ENCODE measurements at regions not wholly inside any gene's neighbourhood (a gene's known extent, or its start where the extent isn't known, plus 50 kb on each side); places are given as distances from the start of the nearest gene placed in this dataset.

- TF ChIP-seq FOXP2 (optimal IDR thresholded peaks at IDR 0.05; ENCODE audit: borderline replicate concordance, extremely low read depth, extremely low read length, insufficient read depth) (no peak), SIN3A (IDR thresholded peaks at IDR 0.05; ENCODE audit: borderline replicate concordance, insufficient read depth, low read length) (no peak), TAF1 (IDR thresholded peaks at IDR 0.05; ENCODE audit: borderline replicate concordance, insufficient read depth, low read length) (no peak), REST (IDR thresholded peaks at IDR 0.05; ENCODE audit: insufficient read depth in 1 of 2, low read depth in 2 of 2, low read length in 2 of 2) (no peak), POLR2AphosphoS5 (IDR thresholded peaks at IDR 0.05; ENCODE audit: low read depth, low read length) (no peak)
Observed at GRCh38 chr10:33966946-33967345, 632.5 kb upstream of the NRP1 start.

- TF ChIP-seq POLR2AphosphoS5 (IDR thresholded peaks at IDR 0.05; ENCODE audit: low read depth, low read length) (no peak), REST (IDR thresholded peaks at IDR 0.05; ENCODE audit: insufficient read depth in 1 of 2, low read depth in 2 of 2, low read length in 2 of 2) (no peak), TAF1 (IDR thresholded peaks at IDR 0.05; ENCODE audit: borderline replicate concordance, insufficient read depth, low read length) (no peak), FOXP2 (optimal IDR thresholded peaks at IDR 0.05; ENCODE audit: borderline replicate concordance, extremely low read depth, extremely low read length, insufficient read depth) (no peak), SIN3A (IDR thresholded peaks at IDR 0.05; ENCODE audit: borderline replicate concordance, insufficient read depth, low read length) (no peak)
Observed at GRCh38 chr10:33965795-33966581, 631.5 kb upstream of the NRP1 start.

DNA sequence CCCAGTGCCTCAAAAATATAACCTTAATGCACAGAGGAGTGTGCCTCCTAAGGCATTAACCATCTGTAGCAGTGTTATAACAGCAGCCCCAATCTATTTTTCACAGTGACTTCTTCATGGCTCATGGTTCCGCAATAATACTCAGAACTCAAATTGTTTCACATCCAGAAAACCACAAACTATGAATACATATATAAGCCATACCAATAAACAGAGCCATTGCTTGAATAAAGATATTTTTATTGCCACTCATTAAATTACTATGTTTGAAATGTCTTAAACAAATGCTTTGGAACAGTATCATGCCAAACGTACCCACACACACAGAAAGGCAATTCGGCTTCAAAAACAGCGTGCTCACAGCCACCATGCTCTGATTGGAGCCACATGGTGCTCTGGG is 629.3 kb upstream of the NRP1 start:
- TF ChIP-seq REST (IDR thresholded peaks at IDR 0.05; ENCODE audit: insufficient read depth in 1 of 2, low read depth in 2 of 2, low read length in 2 of 2) = no peak
- TF ChIP-seq POLR2AphosphoS5 (IDR thresholded peaks at IDR 0.05; ENCODE audit: low read depth, low read length) = no peak
- TF ChIP-seq SIN3A (IDR thresholded peaks at IDR 0.05; ENCODE audit: borderline replicate concordance, insufficient read depth, low read length) = no peak
- no peak for TF ChIP-seq TAF1 (IDR thresholded peaks at IDR 0.05; ENCODE audit: borderline replicate concordance, insufficient read depth, low read length)
- TF ChIP-seq FOXP2 (optimal IDR thresholded peaks at IDR 0.05; ENCODE audit: borderline replicate concordance, extremely low read depth, extremely low read length, insufficient read depth) = no peak

DNA sequence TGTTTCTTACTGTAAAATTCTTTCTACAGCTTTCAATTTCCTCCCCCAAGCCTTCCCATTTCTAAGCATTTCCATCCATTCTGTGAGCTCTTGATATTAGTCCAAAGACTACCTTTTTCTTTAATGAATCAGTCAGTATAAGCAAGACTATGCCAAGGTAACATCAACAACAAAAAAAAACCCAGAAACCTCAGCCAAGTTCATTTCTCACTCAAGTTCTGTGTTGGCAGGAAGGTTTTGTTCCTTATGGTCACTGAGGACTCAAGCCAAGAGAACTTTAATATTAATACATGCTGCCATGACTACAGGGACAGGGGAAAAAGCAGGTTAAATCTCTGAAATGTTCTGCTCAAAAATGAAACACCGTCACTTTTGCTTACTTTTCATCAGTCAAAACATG is 621.2 kb upstream of the NRP1 start:
- TF ChIP-seq POLR2AphosphoS5 (IDR thresholded peaks at IDR 0.05; ENCODE audit: low read depth, low read length) (no peak), REST (IDR thresholded peaks at IDR 0.05; ENCODE audit: insufficient read depth in 1 of 2, low read depth in 2 of 2, low read length in 2 of 2) (no peak), FOXP2 (optimal IDR thresholded peaks at IDR 0.05; ENCODE audit: borderline replicate concordance, extremely low read depth, extremely low read length, insufficient read depth) (no peak), TAF1 (IDR thresholded peaks at IDR 0.05; ENCODE audit: borderline replicate concordance, insufficient read depth, low read length) (no peak), SIN3A (IDR thresholded peaks at IDR 0.05; ENCODE audit: borderline replicate concordance, insufficient read depth, low read length) (no peak)

All from PFSK-1 (cell line).